ENCODE measurements at regions not wholly inside any gene's neighbourhood (a gene's known extent, or its start where the extent isn't known, plus 50 kb on each side); places are given as distances from the start of the nearest gene placed in this dataset.

DNA sequence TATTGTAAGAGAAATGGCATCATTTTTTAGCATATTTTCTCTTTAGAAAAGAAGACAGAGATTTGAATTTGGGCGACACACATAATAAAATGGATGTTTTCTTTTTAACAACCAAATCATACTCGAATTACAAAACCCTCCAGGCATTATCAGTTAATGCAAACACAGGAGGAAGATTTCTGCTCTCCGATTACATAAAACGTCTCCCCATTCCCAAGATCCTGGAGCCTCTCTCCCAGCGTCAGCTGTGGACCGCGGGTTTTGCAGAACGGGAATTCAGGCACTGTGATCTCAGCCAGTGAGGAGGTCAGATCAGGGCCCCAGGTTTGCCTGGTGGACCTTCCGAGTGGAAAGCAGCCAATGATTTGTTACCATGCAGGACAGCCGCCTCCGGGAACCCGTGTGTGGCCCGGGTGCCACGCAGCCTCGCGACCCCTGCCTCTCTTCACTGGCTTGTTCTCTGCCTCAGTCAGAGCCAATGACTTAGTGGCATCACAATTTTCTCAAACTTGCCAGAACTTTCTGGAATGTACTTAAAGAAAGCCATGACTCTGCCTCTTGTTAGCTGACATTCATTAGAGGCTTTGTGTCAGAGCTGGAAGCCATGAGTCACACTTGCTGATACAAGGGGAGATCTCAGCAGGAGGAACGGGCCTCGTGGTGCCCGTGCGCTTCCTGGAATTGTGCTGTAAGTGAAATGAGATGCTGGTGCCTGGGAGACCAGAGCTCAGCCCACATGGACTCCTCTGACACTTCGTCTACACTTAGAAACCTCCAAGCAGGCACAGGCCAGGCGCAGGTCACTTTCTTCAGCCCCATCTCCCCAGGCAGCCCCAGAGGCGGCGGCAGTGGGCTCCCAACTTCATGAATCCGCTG lies 246.1 kb downstream of the KLF6 start:
- no peak for TF ChIP-seq GABPA (IDR thresholded peaks at IDR 0.05; ENCODE audit: low read depth)
- TF ChIP-seq, protein P1, sequence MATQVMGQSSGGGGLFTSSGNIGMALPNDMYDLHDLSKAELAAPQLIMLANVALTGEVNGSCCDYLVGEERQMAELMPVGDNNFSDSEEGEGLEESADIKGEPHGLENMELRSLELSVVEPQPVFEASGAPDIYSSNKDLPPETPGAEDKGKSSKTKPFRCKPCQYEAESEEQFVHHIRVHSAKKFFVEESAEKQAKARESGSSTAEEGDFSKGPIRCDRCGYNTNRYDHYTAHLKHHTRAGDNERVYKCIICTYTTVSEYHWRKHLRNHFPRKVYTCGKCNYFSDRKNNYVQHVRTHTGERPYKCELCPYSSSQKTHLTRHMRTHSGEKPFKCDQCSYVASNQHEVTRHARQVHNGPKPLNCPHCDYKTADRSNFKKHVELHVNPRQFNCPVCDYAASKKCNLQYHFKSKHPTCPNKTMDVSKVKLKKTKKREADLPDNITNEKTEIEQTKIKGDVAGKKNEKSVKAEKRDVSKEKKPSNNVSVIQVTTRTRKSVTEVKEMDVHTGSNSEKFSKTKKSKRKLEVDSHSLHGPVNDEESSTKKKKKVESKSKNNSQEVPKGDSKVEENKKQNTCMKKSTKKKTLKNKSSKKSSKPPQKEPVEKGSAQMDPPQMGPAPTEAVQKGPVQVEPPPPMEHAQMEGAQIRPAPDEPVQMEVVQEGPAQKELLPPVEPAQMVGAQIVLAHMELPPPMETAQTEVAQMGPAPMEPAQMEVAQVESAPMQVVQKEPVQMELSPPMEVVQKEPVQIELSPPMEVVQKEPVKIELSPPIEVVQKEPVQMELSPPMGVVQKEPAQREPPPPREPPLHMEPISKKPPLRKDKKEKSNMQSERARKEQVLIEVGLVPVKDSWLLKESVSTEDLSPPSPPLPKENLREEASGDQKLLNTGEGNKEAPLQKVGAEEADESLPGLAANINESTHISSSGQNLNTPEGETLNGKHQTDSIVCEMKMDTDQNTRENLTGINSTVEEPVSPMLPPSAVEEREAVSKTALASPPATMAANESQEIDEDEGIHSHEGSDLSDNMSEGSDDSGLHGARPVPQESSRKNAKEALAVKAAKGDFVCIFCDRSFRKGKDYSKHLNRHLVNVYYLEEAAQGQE (IDR thresholded peaks at IDR 0.05; ENCODE audit: insufficient replicate concordance, low read depth): no peak
- TF ChIP-seq, protein P2, sequence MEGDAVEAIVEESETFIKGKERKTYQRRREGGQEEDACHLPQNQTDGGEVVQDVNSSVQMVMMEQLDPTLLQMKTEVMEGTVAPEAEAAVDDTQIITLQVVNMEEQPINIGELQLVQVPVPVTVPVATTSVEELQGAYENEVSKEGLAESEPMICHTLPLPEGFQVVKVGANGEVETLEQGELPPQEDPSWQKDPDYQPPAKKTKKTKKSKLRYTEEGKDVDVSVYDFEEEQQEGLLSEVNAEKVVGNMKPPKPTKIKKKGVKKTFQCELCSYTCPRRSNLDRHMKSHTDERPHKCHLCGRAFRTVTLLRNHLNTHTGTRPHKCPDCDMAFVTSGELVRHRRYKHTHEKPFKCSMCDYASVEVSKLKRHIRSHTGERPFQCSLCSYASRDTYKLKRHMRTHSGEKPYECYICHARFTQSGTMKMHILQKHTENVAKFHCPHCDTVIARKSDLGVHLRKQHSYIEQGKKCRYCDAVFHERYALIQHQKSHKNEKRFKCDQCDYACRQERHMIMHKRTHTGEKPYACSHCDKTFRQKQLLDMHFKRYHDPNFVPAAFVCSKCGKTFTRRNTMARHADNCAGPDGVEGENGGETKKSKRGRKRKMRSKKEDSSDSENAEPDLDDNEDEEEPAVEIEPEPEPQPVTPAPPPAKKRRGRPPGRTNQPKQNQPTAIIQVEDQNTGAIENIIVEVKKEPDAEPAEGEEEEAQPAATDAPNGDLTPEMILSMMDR (IDR thresholded peaks at IDR 0.05; ENCODE audit: insufficient read depth, low read length): no peak
- no peak for TF ChIP-seq SPI1 (IDR thresholded peaks at IDR 0.05; ENCODE audit: borderline replicate concordance, low read depth)
- no peak for TF ChIP-seq POLR2AphosphoS5 (IDR thresholded peaks at IDR 0.05; ENCODE audit: low read depth)
- no peak overlapping the region for H3K4me3 ChIP-seq (replicated peaks; ENCODE audit: insufficient read depth, low read length)
- DNase-seq (ENCODE audit: low read depth in 1 of 2, low spot score in 1 of 2): no peak
- no peaks in the 10 kb centered on the region for H3K27me3 ChIP-seq (ENCODE audit: insufficient read depth, poor library complexity, severe bottlenecking)
- H3K27ac ChIP-seq (replicated peaks): no peak overlapping the region

DNA sequence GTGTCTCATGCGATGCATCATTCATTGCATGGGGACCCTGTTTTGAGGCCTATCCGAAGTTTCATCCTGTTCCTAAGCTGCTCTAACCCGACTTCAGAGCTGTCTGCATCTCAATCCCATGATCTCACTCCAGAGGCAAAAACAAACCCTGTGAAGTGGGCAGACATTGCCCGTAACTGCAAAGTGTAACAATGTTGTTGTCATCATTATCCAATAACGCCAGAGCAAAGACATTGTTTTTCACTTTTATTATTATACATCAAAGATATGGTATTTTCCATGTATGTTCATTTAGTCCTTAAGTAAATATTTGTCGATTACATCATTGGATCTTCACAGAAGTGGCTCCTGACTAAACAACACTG lies 246.7 kb downstream of the KLF6 start:
- Histone ChIP-seq H3K27me3 (ENCODE audit: insufficient read depth, poor library complexity, severe bottlenecking) (no peaks in the 10 kb centered on the region), H3K4me3 (replicated peaks; ENCODE audit: insufficient read depth, low read length) (no peak overlapping the region), H3K27ac (replicated peaks) (no peak overlapping the region)
- DNase-seq (ENCODE audit: low read depth in 1 of 2, low spot score in 1 of 2): no peak
- TF ChIP-seq SPI1 (IDR thresholded peaks at IDR 0.05; ENCODE audit: borderline replicate concordance, low read depth): no peak
- TF ChIP-seq, protein P1 (IDR thresholded peaks at IDR 0.05; ENCODE audit: insufficient replicate concordance, low read depth): no peak
- TF ChIP-seq, protein P2 (IDR thresholded peaks at IDR 0.05; ENCODE audit: insufficient read depth, low read length): no peak
- TF ChIP-seq POLR2AphosphoS5 (IDR thresholded peaks at IDR 0.05; ENCODE audit: low read depth): no peak
- TF ChIP-seq GABPA (IDR thresholded peaks at IDR 0.05; ENCODE audit: low read depth): no peak

DNA sequence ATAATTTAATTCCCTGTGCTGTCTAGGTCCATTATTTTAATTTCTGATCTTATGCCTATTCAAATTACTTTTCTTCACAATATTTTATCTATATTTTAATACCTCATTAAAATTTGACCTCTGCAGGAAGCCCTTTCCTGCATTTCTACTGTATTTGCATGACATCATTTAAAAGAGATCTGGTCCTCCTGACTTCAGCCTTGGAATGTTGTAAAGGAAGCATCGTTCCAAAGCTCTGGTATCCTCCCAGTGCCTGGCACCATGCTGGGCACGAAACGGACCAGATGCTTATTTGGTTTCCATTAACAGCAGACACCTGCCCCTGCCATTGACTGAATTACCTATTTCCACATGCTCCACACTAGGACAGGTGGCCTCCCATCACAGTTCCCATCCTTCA lies 247.5 kb downstream of the KLF6 start:
- TF ChIP-seq, protein P1 (IDR thresholded peaks at IDR 0.05; ENCODE audit: insufficient replicate concordance, low read depth): no peak
- TF ChIP-seq, protein P2 (IDR thresholded peaks at IDR 0.05; ENCODE audit: insufficient read depth, low read length): no peak
- no peak for TF ChIP-seq GABPA (IDR thresholded peaks at IDR 0.05; ENCODE audit: low read depth)
- TF ChIP-seq SPI1 (IDR thresholded peaks at IDR 0.05; ENCODE audit: borderline replicate concordance, low read depth): no peak
- TF ChIP-seq POLR2AphosphoS5 (IDR thresholded peaks at IDR 0.05; ENCODE audit: low read depth): no peak

More for the DNA sequence above, 247.5 kb downstream of the KLF6 start:
- DNase-seq (ENCODE audit: low read depth in 1 of 2, low spot score in 1 of 2): no peak
- Histone ChIP-seq H3K27ac (replicated peaks) (no peak overlapping the region), H3K4me3 (replicated peaks; ENCODE audit: insufficient read depth, low read length) (no peak overlapping the region), H3K27me3 (ENCODE audit: insufficient read depth, poor library complexity, severe bottlenecking) (no peaks in the 10 kb centered on the region)
